ENCODE measurements at regions not wholly inside any gene's neighbourhood (a gene's known extent, or its start where the extent isn't known, plus 50 kb on each side); places are given as distances from the start of the nearest gene placed in this dataset.

DNA sequence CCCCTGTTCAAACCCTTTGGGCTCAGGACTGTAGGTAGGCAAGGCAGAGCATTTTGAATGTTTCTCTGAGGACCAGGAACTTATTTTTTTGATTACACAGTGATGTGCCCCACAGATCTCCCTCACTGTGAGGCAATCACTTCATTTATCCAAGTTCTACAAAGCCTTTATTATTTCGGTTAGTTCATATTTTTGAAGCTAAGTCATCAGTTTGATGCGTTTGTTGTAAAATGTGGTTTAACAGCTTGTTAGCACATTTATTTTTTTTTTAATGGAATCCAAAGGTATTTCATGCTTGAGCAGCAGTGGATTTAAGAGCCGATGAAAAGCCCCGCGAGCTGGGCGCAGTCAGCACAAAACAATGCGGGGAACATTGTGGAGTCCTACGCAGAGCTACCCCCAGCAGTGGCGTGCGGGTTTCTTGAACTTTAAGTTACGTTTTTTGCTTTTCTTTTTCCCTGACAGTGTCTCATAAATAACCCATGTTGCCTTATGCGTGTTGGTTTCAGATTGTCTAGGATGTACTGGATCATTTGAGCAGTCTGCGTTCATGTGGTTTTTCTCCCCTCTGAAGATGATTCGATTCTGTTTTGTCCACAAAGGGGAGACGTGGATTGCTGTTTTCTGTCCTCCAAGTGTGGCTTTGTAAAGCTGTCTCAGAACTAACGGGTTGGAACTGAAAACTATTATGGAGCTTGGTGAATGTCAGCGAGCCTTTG is 233.6 kb upstream of the BMP2 start:
- no peak for DNase-seq

DNA sequence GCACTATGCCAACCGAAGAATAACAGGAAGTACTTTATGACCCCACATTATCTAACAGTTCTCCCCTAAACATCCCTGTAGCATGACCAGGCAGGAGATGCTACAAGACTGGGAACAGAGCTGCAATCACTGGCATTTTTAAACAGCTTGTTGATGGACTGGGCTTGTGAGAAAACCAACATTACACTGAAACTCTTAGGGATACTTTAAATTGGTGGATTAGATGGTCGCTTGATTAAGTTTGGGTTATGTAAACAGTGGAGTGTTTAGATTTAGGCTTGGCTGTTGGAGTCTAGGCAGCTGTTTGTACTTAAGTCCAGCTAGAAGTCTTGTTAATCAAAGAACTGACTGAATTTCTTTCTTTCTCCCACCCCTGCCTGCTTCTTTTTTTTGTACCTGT is 234.1 kb upstream of the BMP2 start:
- DNase-seq, result no peak

- no peak for DNase-seq
Measured at GRCh38 chr20:6530779-6531315, 236.6 kb upstream of the BMP2 start.

GRCh38 chr20:6530254-6530653 is 237.2 kb upstream of the BMP2 start:
- DNase-seq, result no peak

DNA sequence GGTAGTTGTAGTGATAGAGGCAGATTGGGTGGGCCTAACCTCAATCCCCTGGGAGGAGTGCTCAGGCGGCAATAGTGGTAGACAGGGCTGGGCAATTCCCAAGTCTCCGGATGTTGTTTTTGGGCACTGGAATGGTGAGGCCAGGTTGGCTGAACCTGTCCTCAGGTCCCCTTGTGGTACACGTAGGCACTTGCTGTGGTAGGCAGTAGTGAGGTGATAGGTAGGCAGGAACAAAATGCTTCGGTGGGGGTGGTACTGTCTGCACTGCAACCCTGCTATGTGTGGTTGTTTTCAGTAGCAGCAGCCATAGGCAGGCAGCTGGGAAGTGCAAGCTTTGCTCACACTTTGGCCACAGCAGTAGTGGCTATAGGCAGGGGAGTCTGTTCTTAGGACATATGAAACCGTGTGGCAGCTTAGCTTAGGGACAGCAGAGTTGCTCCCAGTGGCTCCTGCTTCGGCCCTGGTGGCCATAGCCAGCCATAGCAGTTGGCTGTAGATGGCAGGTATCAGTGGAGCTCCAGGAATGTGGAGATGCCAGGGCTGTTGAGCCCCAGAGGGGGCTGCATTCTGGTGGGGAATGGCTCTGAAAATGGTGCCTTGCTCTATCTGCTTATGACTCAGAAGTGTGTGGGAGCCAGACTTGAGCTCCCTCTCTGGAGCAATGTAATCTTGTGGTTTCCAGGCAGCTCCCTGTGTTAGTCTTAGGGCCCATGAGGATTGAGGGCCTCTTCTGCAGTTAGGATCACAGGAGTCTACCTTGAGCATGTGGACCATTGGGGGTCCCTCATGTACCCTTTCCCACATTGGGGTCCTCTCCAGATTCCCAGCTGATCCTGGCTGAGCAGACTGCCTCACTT is 241.8 kb upstream of the BMP2 start:
- DNase-seq, result no peak

DNA sequence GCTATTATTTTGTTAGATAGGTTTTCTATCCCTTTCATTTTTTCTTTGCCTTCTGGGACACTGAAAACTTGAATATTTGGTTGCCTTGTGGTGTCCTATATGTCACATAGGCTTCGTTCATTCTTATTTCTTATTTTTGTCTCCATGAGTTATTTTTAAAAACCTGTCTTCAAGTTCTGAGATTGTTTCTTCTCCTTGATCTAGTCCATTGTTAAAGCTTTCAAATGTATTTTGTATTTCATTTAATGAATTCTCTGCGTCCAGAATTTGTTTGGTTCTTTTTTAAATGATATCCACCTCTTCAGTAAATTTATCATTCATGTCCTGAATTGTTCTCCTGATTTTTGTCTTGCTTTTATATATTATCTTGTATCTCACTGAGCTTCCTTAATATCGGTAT is 243.2 kb upstream of the BMP2 start:
- DNase-seq, result no peak

GRCh38 chr20:6519556-6519955 is 247.9 kb upstream of the BMP2 start:
- no peak for DNase-seq

DNA sequence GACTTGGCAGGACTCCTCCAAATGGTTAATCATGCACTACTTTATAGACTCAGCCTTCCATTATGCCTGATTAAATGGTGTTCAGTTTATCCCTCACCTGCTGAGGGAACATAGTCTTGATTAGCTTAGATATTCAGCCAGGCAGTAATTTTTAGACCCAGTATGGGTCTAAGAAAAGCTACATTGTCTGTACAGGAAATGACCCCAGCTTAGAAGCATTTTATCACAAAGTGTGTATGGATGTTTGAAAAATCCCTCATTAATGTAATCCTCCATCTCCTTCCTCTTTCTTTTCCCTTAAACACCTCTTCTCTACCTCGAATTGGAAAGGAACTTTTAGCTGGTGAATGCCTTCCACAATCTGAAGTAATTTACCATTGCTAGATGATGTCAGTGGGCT is 252.2 kb upstream of the BMP2 start:
- no peak for DNase-seq

GRCh38 chr20:6513599-6513998 is 253.9 kb upstream of the BMP2 start:
- DNase-seq, result no peak

- DNase-seq, result no peak
Measured at GRCh38 chr20:6509374-6509773, 258.1 kb upstream of the BMP2 start.

GRCh38 chr20:6506906-6507305 is 260.6 kb upstream of the BMP2 start:
- DNase-seq, result no peak

GRCh38 chr20:6504826-6505225 is 262.7 kb upstream of the BMP2 start:
- DNase-seq, result no peak

DNA sequence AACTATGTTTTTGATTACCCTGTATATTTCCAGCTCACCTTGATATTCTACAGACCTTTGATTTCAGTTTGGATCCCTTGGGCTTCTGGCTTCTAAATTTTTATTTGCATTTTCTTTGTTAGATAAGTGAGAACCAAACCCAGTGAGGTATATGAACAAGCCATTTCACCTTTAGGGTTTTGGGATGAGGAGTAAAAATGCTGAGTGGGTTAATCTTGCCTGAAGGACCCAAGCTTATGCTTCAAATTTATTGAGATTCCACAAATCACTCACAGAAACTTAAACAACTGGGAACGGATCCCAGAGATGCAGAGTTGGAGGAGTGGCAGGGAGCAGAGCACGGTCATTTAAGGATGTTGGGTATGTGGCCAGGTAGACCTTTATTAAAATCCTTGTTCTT is 263.3 kb upstream of the BMP2 start:
- DNase-seq, result no peak

GRCh38 chr20:6502999-6503398 is 264.5 kb upstream of the BMP2 start:
- no peak for DNase-seq

- DNase-seq, result no peak
Measured at GRCh38 chr20:6502219-6502618, 265.3 kb upstream of the BMP2 start.

GRCh38 chr20:6501061-6501460 is 266.4 kb upstream of the BMP2 start:
- DNase-seq, result no peak

- DNase-seq, result no peak
Measured at GRCh38 chr20:6499566-6499965, 267.9 kb upstream of the BMP2 start.

DNA sequence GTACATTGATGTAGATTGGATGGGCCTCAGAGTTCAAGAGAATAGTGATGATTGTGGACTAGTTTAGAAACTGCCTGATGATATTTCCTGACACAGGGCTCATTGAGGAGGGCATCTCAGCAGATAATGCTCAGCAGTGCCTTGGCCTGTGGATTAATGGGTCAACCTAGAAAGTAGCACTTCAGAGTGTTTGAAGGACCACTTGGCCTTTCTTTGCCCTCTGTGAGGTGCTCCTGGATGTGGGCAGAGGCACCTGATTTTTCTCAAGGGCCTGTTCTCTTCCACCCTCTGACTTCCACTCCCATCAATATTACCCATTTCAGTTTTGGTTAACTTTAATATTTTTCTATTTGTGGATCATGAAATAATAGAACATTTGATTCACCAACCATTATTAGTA is 270.6 kb upstream of the BMP2 start:
- no peak for DNase-seq

GRCh38 chr20:6495907-6496306 is 271.6 kb upstream of the BMP2 start:
- DNase-seq, result no peak

DNA sequence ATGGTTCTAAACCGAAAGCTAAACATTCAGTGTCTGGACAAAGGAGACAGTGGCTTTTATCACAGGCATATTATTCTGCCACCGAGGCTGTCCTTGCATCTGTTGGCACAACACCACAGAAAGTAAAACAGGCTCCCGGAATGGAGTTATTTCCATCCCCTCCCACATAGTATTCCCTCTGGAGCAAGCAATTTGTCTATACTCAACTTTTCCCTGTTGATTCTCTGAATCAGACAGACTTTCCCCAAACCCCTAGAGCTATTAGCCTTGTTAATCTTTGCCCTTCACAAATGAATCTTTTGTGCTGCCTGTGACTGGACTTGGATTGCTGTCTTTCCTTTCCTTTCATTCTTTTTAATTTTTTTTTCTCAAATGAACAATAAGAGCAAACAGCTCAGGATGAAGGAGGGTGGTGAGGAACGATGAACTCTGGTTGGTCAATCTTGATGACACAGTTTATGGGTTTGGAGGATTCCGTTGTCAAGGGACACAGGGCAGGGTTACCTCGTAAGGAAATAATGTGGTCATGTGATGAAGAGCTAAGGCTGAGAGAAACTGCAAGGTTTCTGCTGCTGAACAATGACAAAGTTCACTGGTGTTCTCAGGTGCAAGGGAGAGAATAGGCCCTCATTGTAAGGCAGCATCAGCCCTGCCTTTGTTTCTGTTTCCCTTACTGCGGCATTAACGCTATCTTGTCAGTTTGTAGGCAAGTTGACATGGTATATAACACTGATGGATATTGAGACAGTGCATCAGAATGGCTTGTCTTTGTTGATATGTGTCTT is 275.0 kb upstream of the BMP2 start:
- DNase-seq, result no peak

DNA sequence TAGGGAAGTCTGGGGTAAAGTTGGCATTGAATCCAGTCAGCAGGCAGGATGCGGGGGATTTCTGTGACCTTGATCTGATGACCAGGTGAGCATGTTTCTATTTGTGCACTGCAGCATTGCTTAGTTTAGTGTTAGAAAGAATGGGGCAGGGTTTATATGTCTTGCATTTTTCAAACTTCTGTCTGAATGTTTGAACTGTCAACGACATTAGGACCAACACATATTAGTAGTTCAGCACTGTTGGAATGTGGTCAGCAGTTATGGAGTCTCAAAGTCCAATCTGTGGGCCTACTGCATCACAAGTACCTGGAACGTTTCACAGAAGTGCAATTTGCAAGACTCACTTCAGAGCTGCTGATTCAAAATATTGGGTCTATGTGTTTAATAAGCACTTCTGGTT is 276.6 kb upstream of the BMP2 start:
- no peak for DNase-seq

- DNase-seq, result peak; percentile 5
Measured at GRCh38 chr20:6489361-6490171, 277.9 kb upstream of the BMP2 start.

GRCh38 chr20:6485351-6485750 is 282.1 kb upstream of the BMP2 start:
- no peak for DNase-seq
